ENCODE measurements at regions not wholly inside any gene's neighbourhood (a gene's known extent, or its start where the extent isn't known, plus 50 kb on each side); places are given as distances from the start of the nearest gene placed in this dataset.

GRCh38 chr12:114779647-114780046, 95.7 kb upstream of the TBX3 start:
- TF ChIP-seq CTCF (IDR thresholded peaks at IDR 0.05) (no peak), POLR2A (IDR thresholded peaks at IDR 0.05) (no peak)
